Left ventricle myocardium inferior (tissue), 1 donor: ENCODE measurements at regions not wholly inside any gene's neighbourhood (a gene's known extent, or its start where the extent isn't known, plus 50 kb on each side); places are given as distances from the start of the nearest gene placed in this dataset.
A peak's percentile ranks its signal among the peaks of the same experiment; 100 is the strongest.

Experiments
- DNase-seq: peaks from one replicate; pipeline ENCODE4 v3.0.0-alpha.2; 2020
- H3K27ac ChIP-seq: fragments of 200-600 bp; replicated peaks from 2 replicates; pipeline ENCODE4 v1.8.0; 2021
- H3K27me3 ChIP-seq: fragments of 200-600 bp; 2 replicates; pipeline ENCODE4 v1.8.0; 2021; ENCODE audit warnings: low read depth
- H3K36me3 ChIP-seq: fragments of 200-600 bp; 2 replicates; pipeline ENCODE4 v1.8.0; 2021
- H3K4me1 ChIP-seq: fragments of 200-600 bp; 2 replicates; pipeline ENCODE4 v1.8.0; 2021
- H3K4me3 ChIP-seq: fragments of 200-600 bp; 2 replicates; pipeline ENCODE4 v1.8.0; 2021; ENCODE audit warnings: mild to moderate bottlenecking, moderate library complexity
- H3K9me3 ChIP-seq: fragments of 200-600 bp; replicated peaks from 2 replicates; pipeline ENCODE4 v1.8.0; 2021
- intact Hi-C: fragments of 100-400 bp; cut with micrococcal nuclease; formaldehyde crosslinking; loops from one replicate; pipeline ENCODE4 v1.11.0; 2022
- TF ChIP-seq, protein P1 (sequence below): fragments of 200-600 bp; IDR thresholded peaks from 2 replicates; pipeline ENCODE4 v1.8.0; 2021; ENCODE audit warnings: antibody characterized with exemption, mild to moderate bottlenecking, borderline replicate concordance
- donor health status: DM: no; HTN: yes; CAD: no; lungs with severe emphysema.

- intact Hi-C loops = no loop called here
These were observed 52.7 kb upstream of the BTRC start for GRCh38 chr10:101301111-101301731.

DNA sequence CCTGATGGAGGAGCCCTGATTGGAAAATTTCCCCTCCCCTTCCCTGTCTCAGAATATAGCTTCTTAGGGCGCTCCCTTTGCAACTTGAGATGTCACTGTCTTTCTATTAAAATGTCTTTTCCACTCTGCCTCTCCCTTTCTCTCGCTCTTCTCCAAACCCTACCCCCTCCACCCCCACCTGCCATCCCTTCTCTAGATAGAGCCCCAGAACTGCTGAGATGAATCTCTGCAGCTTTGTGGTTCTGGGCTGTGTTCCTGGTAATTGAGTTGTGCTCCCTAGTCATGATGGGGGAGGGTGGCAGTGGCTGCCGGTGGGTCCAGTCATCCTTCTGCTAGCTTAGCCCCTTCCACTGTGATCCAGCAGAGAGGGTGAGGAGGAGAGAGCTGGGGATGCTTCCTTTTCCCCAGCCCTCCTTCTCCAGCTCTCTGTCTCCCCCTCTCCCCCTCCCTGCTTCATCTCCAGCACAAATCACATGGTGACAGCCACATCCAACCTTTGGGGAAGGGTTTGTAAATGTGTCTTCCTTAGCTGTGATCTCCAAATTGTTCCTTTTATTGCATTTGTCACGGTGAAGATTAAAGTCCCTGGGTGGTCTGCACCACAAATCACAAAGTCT lies 50.8 kb upstream of the BTRC start:
- H3K4me3 ChIP-seq = no peak overlapping the region
- no peaks in the 10 kb centered on the region for H3K36me3 ChIP-seq
- TF ChIP-seq, protein P1, sequence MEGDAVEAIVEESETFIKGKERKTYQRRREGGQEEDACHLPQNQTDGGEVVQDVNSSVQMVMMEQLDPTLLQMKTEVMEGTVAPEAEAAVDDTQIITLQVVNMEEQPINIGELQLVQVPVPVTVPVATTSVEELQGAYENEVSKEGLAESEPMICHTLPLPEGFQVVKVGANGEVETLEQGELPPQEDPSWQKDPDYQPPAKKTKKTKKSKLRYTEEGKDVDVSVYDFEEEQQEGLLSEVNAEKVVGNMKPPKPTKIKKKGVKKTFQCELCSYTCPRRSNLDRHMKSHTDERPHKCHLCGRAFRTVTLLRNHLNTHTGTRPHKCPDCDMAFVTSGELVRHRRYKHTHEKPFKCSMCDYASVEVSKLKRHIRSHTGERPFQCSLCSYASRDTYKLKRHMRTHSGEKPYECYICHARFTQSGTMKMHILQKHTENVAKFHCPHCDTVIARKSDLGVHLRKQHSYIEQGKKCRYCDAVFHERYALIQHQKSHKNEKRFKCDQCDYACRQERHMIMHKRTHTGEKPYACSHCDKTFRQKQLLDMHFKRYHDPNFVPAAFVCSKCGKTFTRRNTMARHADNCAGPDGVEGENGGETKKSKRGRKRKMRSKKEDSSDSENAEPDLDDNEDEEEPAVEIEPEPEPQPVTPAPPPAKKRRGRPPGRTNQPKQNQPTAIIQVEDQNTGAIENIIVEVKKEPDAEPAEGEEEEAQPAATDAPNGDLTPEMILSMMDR = no peak
- no peak for DNase-seq
- H3K9me3 ChIP-seq = no peaks in the 10 kb centered on the region
- intact Hi-C loops = no loop called here
- H3K4me1 ChIP-seq = peaks cover 2% of the 10 kb centered on the region
- H3K27ac ChIP-seq = no peak overlapping the region
- H3K27me3 ChIP-seq = peaks cover 60% of the 10 kb centered on the region

More at GRCh38 chr10:101301111-101301731, 52.7 kb upstream of the BTRC start:
- Histone ChIP-seq H3K9me3 (no peaks in the 10 kb centered on the region), H3K27me3 (peaks cover 59% of the 10 kb centered on the region), H3K27ac (no peak overlapping the region), H3K4me1 (peaks cover 6% of the 10 kb centered on the region), H3K36me3 (no peaks in the 10 kb centered on the region), H3K4me3 (no peak overlapping the region)
- TF ChIP-seq, protein P1 = peak; percentile 68
- no peak for DNase-seq
